ENCODE measurements at regions not wholly inside any gene's neighbourhood (a gene's known extent, or its start where the extent isn't known, plus 50 kb on each side); places are given as distances from the start of the nearest gene placed in this dataset.

DNA sequence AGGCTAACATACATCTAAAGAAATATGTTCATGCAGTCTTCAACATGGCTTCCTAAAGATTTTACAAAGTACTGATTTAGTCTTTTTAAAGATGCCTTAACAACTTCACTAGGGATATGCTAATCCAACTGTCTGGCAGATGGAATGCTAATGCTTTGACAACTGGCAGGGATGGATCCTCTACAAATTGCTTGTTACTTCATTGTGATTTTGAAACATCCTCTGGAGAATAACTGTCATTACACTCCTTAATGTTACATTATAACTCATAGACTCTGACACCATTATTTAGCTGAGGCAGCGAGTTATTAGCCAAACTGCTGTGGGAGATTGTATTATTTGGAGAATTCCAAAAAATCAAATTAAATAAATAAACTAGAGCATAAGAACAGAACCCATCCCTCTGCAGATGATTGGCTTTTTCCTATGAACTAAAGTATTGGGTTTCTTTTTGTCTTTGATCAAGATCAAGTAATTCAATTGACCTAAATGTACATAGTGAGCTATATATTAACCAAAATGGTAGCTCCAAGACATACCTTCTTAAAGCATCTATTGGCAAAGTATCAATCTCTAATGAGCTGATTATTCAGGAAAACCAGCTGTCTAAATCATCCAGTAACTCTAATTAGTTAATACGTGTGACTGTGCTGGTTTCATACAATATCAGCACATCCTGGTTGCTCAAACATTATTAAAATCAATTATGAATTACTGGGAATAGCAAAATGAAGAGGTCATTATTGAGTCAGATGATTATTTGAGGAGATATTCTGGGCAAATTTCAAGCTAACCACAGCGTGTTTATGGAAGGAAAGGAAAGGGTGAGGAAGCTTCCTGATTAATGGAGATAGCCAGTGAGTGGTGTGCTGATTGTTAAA lies 321.3 kb upstream of the TFPI start:
- intact Hi-C loops (cut with DNase I): no loop called here
- DNase-seq: no peak
- TF ChIP-seq, protein P1, sequence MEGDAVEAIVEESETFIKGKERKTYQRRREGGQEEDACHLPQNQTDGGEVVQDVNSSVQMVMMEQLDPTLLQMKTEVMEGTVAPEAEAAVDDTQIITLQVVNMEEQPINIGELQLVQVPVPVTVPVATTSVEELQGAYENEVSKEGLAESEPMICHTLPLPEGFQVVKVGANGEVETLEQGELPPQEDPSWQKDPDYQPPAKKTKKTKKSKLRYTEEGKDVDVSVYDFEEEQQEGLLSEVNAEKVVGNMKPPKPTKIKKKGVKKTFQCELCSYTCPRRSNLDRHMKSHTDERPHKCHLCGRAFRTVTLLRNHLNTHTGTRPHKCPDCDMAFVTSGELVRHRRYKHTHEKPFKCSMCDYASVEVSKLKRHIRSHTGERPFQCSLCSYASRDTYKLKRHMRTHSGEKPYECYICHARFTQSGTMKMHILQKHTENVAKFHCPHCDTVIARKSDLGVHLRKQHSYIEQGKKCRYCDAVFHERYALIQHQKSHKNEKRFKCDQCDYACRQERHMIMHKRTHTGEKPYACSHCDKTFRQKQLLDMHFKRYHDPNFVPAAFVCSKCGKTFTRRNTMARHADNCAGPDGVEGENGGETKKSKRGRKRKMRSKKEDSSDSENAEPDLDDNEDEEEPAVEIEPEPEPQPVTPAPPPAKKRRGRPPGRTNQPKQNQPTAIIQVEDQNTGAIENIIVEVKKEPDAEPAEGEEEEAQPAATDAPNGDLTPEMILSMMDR (IDR thresholded peaks at IDR 0.05): no peak

DNA sequence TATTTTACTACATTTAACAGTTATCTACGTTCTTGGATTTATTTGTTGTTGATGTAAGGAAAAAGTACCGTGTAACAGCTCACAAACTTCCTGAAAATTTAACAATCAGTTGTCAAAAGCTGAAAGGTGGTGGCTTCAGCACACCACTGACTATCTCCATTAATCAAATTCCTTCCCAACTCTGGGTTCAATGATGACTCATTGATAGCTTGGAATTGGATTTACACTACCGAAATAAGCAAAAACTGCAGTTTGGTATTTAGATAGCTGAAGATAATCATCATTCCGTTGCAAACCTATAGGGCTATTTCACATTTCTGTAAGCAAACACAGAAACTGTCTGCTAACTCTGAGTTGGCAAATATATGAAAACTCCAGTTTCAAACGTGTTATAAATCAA lies 322.3 kb upstream of the TFPI start:
- no peaks in the 10 kb centered on the region for H3K36me3 ChIP-seq
- DNase-seq: no peak
- TF ChIP-seq, protein P1 (IDR thresholded peaks at IDR 0.05): no peak
- no peak overlapping the region for H3K27ac ChIP-seq
- no peaks in the 10 kb centered on the region for H3K27me3 ChIP-seq
- no peaks in the 10 kb centered on the region for H3K4me1 ChIP-seq
- peaks cover 0 to 3% (median 0%) of the 10 kb centered on the region in 11 donors for H3K9me3 ChIP-seq
- no peak overlapping the region for H3K4me3 ChIP-seq
- no peak for ATAC-seq
- WGBS, 2 donors: 79 to 85% methylated on average over 5 of the region's 5 CpGs
- intact Hi-C loops (cut with DNase I): no loop called here

More for the DNA sequence above, 321.3 kb upstream of the TFPI start:
- peaks cover 0 to 3% (median 0%) of the 10 kb centered on the region in 11 donors for H3K9me3 ChIP-seq
- WGBS, 2 donors: 63 to 77% methylated on average over 3 of the region's 3 CpGs
- no peak for ATAC-seq
- H3K4me3 ChIP-seq: no peak overlapping the region
- no peaks in the 10 kb centered on the region for H3K36me3 ChIP-seq
- no peak overlapping the region for H3K27ac ChIP-seq
- no peaks in the 10 kb centered on the region for H3K27me3 ChIP-seq
- no peaks in the 10 kb centered on the region for H3K4me1 ChIP-seq

DNA sequence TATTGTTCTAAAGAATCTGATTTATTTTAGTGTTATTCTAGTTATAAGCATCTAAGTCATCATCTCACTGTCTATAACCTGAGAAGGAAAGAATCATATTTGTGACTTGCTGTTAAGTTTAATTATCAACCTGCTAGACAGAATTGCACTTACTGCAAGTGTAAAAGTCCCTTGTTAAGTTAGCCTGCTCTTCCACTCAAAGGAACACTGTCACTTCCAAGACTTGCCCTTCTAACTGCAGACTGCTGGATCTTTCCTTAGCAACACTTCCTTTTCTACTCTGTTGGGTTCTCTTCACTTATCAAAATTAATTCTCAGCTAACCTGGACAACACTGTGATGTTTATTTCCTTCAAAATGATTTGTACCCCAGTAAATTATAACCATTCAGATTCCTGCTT lies 323.2 kb upstream of the TFPI start:
- no peaks in the 10 kb centered on the region for H3K36me3 ChIP-seq
- ATAC-seq (no peak), DNase-seq (no peak)
- TF ChIP-seq, protein P1 (IDR thresholded peaks at IDR 0.05): no peak
- no peaks in the 10 kb centered on the region for H3K4me1 ChIP-seq
- H3K27ac ChIP-seq: no peak overlapping the region
- H3K27me3 ChIP-seq: no peaks in the 10 kb centered on the region
- no peak overlapping the region for H3K4me3 ChIP-seq
- peaks cover 0 to 3% (median 0%) of the 10 kb centered on the region in 11 donors for H3K9me3 ChIP-seq
- intact Hi-C loops (cut with DNase I): no loop called here

DNA sequence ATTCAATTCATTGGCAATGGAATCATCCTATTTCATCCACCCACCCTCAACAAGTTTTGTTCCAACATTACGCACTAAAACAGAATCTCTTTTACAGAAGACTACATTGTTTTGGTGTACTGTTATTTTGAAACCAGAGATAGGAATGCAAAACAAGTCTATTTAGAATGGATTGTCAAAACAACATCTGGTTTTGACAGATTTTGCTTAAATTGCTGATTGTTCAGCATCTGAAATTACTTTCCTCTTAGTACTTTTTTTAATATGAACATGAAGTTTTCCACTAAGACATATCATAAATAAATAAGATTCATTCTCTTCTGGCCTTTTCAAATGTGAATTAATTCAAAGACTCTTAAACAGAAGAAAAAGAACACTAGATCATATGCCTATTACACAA lies 323.9 kb upstream of the TFPI start:
- TF ChIP-seq, protein P1 (IDR thresholded peaks at IDR 0.05): no peak
- 75 to 85% methylated on average over 1 of the region's 1 CpG for WGBS, 2 donors
- Histone ChIP-seq H3K27ac (no peak overlapping the region), H3K4me1 (no peaks in the 10 kb centered on the region), H3K27me3 (no peaks in the 10 kb centered on the region), H3K9me3 (peaks cover 0 to 3% (median 0%) of the 10 kb centered on the region in 11 donors), H3K36me3 (no peaks in the 10 kb centered on the region), H3K4me3 (no peak overlapping the region)
- ATAC-seq (no peak), DNase-seq (no peak)
- intact Hi-C loops (cut with DNase I): no loop called here

Data from heart right ventricle (tissue), 16 donors.